ENCODE measurements at regions not wholly inside any gene's neighbourhood (a gene's known extent, or its start where the extent isn't known, plus 50 kb on each side); places are given as distances from the start of the nearest gene placed in this dataset.

DNA sequence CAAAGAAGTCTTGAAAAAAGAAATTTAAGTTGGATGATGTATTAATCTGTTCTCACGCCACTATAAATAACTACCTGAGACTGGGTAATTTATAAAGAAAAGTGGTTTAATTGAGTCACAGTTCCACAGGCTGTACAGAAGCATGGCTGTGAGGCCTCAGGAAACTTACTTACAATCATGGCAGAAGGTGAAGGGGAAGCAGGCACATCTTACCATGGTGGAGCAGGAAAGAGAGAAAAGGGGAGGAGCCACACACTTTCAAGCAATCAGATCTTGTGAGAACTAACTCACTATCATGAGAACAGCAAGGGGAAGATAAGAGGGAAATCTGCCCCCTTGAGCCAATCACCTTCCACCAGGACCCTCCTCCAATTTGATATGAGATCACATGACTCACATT lies 65.7 kb upstream of the AMOTL1 start:
- no peak overlapping the region for H3K27ac ChIP-seq

DNA sequence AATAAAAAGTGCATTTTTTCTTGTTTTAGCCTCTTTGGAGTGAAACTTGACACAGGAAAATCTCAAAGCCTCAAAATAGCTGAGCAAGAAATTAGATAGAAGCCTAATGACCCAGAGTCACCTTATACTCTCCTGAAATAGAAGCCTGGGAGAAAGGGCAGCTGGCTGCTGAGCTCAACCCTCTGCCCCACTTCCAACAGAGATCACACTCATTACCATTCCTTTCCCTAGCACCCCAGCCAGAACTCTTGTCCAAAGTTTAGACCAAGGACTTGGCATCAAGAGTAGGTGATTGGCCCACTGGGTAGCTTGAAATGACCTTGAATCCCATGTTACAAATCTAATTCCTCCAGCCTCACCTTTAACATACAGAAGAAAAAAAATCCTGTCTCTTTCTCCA lies 62.7 kb upstream of the AMOTL1 start:
- H3K27me3 ChIP-seq = no peaks in the 10 kb centered on the region
- no peak for DNase-seq
- H3K9me3 ChIP-seq (replicated peaks) = no peaks in the 10 kb centered on the region
- H3K4me1 ChIP-seq = no peaks in the 10 kb centered on the region
- H3K27ac ChIP-seq = no peak overlapping the region
- H3K4me3 ChIP-seq = no peak overlapping the region
- H3K36me3 ChIP-seq = no peaks in the 10 kb centered on the region

More for the DNA sequence above, 65.7 kb upstream of the AMOTL1 start:
- Histone ChIP-seq H3K27me3 (no peaks in the 10 kb centered on the region), H3K36me3 (no peaks in the 10 kb centered on the region), H3K4me1 (no peaks in the 10 kb centered on the region), H3K4me3 (no peak overlapping the region), H3K9me3 (replicated peaks) (no peaks in the 10 kb centered on the region)
- no peak for DNase-seq

DNA sequence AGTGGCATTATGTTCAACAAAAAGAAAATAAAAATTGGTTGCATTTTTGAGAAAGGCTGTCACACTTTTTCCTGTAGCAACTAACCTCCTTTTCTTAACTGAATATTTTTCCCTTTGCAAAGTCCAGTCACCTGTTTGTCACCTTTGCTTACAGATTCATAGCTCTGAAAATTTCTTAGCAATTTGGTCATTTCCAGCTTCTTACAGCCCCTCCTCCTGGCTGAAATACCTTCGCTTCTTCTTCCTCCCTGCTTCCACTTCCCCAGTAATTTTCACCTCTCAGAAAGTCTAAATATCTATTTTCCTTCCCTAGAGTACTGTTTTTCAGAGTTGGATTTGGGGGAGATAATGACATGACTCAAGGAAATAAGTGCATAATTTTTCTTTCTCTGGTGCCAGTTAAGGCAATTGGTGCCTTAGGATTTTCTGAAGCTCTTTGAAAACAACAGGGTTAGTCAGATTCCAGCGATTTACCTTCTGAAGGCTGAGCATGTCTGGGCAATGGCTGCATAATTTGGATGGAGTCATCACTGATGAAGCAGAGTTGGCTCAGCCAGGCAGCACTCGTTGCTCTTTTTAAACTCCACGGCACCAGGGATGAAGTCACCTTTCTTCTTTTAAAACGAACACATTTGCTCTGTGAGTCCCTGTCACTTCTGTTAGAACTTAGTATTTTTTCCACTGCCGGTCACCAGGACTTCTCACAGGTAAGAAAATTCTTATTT lies 62.1 kb upstream of the AMOTL1 start:
- no peak for DNase-seq
- Histone ChIP-seq H3K4me1 (no peaks in the 10 kb centered on the region), H3K27me3 (no peaks in the 10 kb centered on the region), H3K36me3 (no peaks in the 10 kb centered on the region), H3K4me3 (no peak overlapping the region), H3K27ac (no peak overlapping the region), H3K9me3 (replicated peaks) (no peaks in the 10 kb centered on the region)

DNA sequence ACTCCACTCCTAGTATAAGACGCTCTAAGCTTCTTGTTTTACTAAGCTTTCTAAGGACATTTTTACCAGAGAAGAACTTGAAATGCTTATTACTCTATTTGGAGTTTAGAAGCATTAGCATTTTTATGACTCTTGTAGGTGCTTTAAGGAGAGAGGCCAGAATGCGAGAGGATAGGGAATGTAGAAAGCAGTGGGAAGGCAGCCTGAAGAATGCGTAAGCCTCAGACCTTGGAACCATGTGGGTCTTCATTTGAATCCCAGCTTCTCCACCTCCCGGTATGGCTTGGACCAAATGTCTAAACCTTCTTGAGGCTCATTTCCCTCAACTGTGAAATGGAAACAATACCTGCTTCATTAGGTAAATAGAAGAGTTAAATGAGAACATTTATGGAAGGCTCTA lies 60.0 kb upstream of the AMOTL1 start:
- Histone ChIP-seq H3K27ac (no peak overlapping the region), H3K4me1 (no peaks in the 10 kb centered on the region), H3K4me3 (no peak overlapping the region), H3K27me3 (no peaks in the 10 kb centered on the region), H3K36me3 (no peaks in the 10 kb centered on the region), H3K9me3 (replicated peaks) (no peaks in the 10 kb centered on the region)
- no peak for DNase-seq

DNA sequence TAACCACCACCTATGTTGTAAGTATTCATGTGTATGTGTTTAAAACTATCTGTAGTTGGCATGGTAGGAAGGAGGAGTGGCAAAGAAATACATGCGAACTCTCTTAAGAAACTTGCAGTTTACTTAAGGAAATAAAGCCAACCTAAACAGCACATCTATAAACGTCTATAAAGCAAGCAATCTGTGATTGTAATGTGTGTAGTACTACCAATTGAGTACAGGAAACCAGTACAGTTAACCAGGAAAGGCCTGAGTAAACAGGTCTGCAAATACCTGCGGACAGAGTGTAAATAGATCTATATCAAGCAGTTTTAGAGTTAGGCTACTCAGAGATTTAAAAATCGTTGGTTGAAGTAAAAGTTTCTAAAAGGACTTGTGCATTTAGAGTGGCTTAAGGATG lies 59.5 kb upstream of the AMOTL1 start:
- H3K27me3 ChIP-seq = no peaks in the 10 kb centered on the region
- no peaks in the 10 kb centered on the region for H3K4me1 ChIP-seq
- H3K4me3 ChIP-seq = no peak overlapping the region
- no peak overlapping the region for H3K27ac ChIP-seq
- H3K36me3 ChIP-seq = no peaks in the 10 kb centered on the region
- DNase-seq = no peak
- H3K9me3 ChIP-seq (replicated peaks) = no peaks in the 10 kb centered on the region

DNA sequence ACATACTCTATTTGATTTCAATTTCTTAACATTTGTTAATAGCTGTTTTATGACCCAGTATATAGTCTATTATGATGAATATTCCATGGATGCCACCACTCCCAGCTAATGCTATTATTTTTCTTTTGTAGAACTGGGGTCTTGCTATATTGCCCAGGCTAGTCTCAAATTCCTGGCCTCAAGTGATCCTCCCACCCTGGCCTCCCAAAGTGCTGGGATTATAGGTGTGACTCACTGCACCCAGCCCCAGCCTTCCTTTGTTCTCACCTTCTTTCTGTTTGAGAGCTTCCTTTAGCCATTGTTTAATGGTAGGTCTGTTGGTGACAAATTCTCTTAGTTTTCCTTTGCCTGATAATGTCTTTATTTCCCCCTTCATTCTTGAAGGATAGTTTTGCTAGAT lies 52.9 kb upstream of the AMOTL1 start:
- H3K27ac ChIP-seq = no peak overlapping the region
- H3K27me3 ChIP-seq = no peaks in the 10 kb centered on the region
- DNase-seq = no peak
- H3K4me1 ChIP-seq = no peaks in the 10 kb centered on the region
- no peak overlapping the region for H3K4me3 ChIP-seq
- H3K9me3 ChIP-seq (replicated peaks) = no peaks in the 10 kb centered on the region
- no peaks in the 10 kb centered on the region for H3K36me3 ChIP-seq

DNA sequence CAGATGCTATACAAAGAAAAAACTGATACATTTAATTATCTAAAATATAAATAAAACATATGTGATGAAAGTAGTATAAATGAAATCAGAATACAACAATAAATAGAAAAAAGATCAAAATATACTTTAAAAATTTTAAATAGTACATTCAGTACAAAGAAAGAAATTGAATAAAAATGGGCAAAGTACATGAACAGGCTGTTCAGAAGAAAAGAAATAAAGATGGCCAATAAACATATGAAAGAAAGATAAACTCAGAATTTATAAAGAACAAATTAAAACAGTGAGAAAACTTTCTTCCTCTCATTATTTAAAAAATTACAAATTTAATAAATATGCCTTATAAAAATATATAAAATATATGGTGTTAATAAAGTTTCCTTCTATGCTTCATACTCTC lies 50.5 kb upstream of the AMOTL1 start:
- no peak overlapping the region for H3K27ac ChIP-seq
- H3K4me3 ChIP-seq = no peak overlapping the region
- H3K9me3 ChIP-seq (replicated peaks) = no peaks in the 10 kb centered on the region
- no peak for DNase-seq
- H3K4me1 ChIP-seq = no peaks in the 10 kb centered on the region
- H3K36me3 ChIP-seq = no peaks in the 10 kb centered on the region
- no peaks in the 10 kb centered on the region for H3K27me3 ChIP-seq
